ENCODE measurements at regions not wholly inside any gene's neighbourhood (a gene's known extent, or its start where the extent isn't known, plus 50 kb on each side); places are given as distances from the start of the nearest gene placed in this dataset.

DNA sequence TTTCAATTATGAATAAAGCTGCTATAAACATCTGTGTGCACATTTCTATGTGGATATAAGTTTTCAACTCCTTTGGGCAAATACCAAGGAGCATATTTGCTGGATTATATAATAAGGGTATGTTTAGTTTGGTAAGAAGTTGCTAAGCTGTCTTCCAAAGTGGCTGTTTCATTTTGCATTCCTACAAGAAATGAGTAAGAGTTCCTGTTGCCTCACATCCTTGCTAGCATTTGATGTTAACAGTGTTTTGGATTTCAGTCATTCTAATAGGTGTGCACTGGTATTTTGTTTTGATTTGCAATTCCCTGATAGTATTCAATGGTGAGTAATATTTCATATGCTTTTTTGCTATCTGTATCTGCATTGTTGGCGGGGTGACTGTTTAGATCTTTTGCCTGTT lies 120.7 kb upstream of the MDFIC2 start:
- WGBS, 2 donors, result 92 to 97% methylated on average over 1 of the region's 1 CpG
- TF ChIP-seq, protein P1, sequence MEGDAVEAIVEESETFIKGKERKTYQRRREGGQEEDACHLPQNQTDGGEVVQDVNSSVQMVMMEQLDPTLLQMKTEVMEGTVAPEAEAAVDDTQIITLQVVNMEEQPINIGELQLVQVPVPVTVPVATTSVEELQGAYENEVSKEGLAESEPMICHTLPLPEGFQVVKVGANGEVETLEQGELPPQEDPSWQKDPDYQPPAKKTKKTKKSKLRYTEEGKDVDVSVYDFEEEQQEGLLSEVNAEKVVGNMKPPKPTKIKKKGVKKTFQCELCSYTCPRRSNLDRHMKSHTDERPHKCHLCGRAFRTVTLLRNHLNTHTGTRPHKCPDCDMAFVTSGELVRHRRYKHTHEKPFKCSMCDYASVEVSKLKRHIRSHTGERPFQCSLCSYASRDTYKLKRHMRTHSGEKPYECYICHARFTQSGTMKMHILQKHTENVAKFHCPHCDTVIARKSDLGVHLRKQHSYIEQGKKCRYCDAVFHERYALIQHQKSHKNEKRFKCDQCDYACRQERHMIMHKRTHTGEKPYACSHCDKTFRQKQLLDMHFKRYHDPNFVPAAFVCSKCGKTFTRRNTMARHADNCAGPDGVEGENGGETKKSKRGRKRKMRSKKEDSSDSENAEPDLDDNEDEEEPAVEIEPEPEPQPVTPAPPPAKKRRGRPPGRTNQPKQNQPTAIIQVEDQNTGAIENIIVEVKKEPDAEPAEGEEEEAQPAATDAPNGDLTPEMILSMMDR (IDR thresholded peaks at IDR 0.05; ENCODE audit: control extremely low read depth, extremely low read depth), result no peak
- DNase-seq (no peak), ATAC-seq (ENCODE audit: insufficient read depth, low FRiP score) (no peak)
- H3K4me1 ChIP-seq (ENCODE audit: control insufficient read depth in 5 of 5, insufficient read depth in 5 of 5, low read length in 5 of 5), result no peaks in the 10 kb centered on the region
- H3K36me3 ChIP-seq (ENCODE audit: control insufficient read depth in 4 of 4, insufficient read depth in 4 of 4, low read length in 4 of 4), result no peaks in the 10 kb centered on the region
- H3K9ac ChIP-seq (ENCODE audit: insufficient read depth in 1 of 2, low read length in 2 of 2), result no peak overlapping the region
- no peak overlapping the region for H3K27ac ChIP-seq (ENCODE audit: low read depth in 1 of 2, low read length in 1 of 2)
- H3K27me3 ChIP-seq (ENCODE audit: control insufficient read depth in 3 of 3, insufficient read depth in 3 of 3, low read length in 2 of 3), result no peaks in the 10 kb centered on the region
- no peaks in the 10 kb centered on the region for H3K9me3 ChIP-seq (ENCODE audit: control insufficient read depth in 4 of 4, insufficient read depth in 3 of 4, low read length in 3 of 4)
- H3K4me3 ChIP-seq, result no peak overlapping the region

DNA sequence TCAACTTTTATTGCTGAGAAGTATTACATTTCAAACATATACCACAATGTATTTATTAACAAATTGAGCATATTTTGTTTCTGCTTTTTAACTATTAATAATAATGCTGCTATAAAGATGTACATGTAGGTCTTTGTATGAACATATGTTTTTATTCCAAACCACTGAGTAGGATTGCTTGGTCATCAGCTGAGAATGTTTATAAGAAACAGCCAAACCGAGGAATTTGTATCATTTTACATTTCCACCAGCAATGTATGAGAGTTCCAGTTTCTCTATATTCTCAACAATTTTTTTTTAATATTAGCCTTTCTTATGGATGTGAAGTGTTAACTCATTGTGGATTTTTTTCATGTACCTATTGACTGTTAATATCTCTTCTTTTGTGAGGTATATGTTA lies 119.5 kb upstream of the MDFIC2 start:
- ATAC-seq (ENCODE audit: insufficient read depth, low FRiP score), result no peak
- H3K27me3 ChIP-seq (ENCODE audit: control insufficient read depth in 3 of 3, insufficient read depth in 3 of 3, low read length in 2 of 3), result no peaks in the 10 kb centered on the region
- no peaks in the 10 kb centered on the region for H3K4me1 ChIP-seq (ENCODE audit: control insufficient read depth in 5 of 5, insufficient read depth in 5 of 5, low read length in 5 of 5)
- 78 to 84% methylated on average over 1 of the region's 1 CpG for WGBS, 2 donors
- H3K9ac ChIP-seq (ENCODE audit: insufficient read depth in 1 of 2, low read length in 2 of 2), result no peak overlapping the region
- H3K36me3 ChIP-seq (ENCODE audit: control insufficient read depth in 4 of 4, insufficient read depth in 4 of 4, low read length in 4 of 4), result no peaks in the 10 kb centered on the region
- H3K9me3 ChIP-seq (ENCODE audit: control insufficient read depth in 4 of 4, insufficient read depth in 3 of 4, low read length in 3 of 4), result no peaks in the 10 kb centered on the region
- DNase-seq, result no peak
- no peak overlapping the region for H3K4me3 ChIP-seq
- H3K27ac ChIP-seq (ENCODE audit: low read depth in 1 of 2, low read length in 1 of 2), result no peak overlapping the region
- TF ChIP-seq, protein P1 (IDR thresholded peaks at IDR 0.05; ENCODE audit: control extremely low read depth, extremely low read depth), result no peak

DNA sequence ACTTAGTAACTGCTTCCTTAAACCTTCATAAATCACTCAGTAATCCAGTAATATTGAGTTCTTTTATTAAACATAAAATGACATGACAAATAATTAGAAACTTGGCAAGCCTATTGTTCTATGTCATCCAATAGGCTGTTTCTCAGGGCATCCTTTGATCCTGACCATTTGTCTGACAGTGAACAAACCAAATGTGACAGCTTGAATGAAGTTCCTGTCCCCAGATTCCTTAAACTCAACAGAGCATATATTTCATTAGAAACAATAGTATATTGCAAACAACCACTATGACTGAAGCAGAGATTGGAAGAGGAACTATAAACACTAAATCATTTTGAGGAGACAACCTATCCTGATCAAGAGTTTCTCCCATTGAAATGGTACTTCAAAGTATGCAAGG lies 113.6 kb upstream of the MDFIC2 start:
- no peak for ATAC-seq (ENCODE audit: insufficient read depth, low FRiP score)
- H3K9me3 ChIP-seq (ENCODE audit: control insufficient read depth in 4 of 4, insufficient read depth in 3 of 4, low read length in 3 of 4), result no peaks in the 10 kb centered on the region
- no peaks in the 10 kb centered on the region for H3K36me3 ChIP-seq (ENCODE audit: control insufficient read depth in 4 of 4, insufficient read depth in 4 of 4, low read length in 4 of 4)
- TF ChIP-seq, protein P1 (IDR thresholded peaks at IDR 0.05; ENCODE audit: control extremely low read depth, extremely low read depth), result no peak
- DNase-seq, result no peak
- H3K9ac ChIP-seq (ENCODE audit: insufficient read depth in 1 of 2, low read length in 2 of 2), result no peak overlapping the region
- no peaks in the 10 kb centered on the region for H3K27me3 ChIP-seq (ENCODE audit: control insufficient read depth in 3 of 3, insufficient read depth in 3 of 3, low read length in 2 of 3)
- no peak overlapping the region for H3K4me3 ChIP-seq
- no peaks in the 10 kb centered on the region for H3K4me1 ChIP-seq (ENCODE audit: control insufficient read depth in 5 of 5, insufficient read depth in 5 of 5, low read length in 5 of 5)
- no peak overlapping the region for H3K27ac ChIP-seq (ENCODE audit: low read depth in 1 of 2, low read length in 1 of 2)

DNA sequence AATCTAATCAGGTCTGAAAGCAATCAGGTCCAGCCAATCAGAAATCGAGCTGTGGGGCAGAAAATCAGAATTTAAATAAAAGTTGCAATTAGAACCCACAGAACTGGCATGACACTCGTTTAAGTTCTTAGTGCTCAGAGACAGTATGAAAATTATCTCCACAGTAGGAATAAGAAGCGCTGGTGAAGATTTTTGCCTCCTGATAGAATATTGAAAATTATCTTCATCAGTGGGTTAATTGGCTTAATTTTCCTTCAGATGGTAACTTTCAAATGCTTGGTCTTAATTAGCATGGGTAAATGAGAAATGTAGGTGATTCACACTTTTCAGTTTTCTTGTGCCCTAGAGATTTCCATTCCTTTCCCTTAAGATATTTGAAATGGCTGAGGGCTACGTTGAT lies 109.1 kb upstream of the MDFIC2 start:
- 75 to 86% methylated on average over 4 of the region's 4 CpGs for WGBS, 2 donors
- no peaks in the 10 kb centered on the region for H3K36me3 ChIP-seq (ENCODE audit: control insufficient read depth in 4 of 4, insufficient read depth in 4 of 4, low read length in 4 of 4)
- DNase-seq (no peak), ATAC-seq (ENCODE audit: insufficient read depth, low FRiP score) (no peak)
- no peaks in the 10 kb centered on the region for H3K9me3 ChIP-seq (ENCODE audit: control insufficient read depth in 4 of 4, insufficient read depth in 3 of 4, low read length in 3 of 4)
- H3K4me1 ChIP-seq (ENCODE audit: control insufficient read depth in 5 of 5, insufficient read depth in 5 of 5, low read length in 5 of 5), result no peaks in the 10 kb centered on the region
- H3K27me3 ChIP-seq (ENCODE audit: control insufficient read depth in 3 of 3, insufficient read depth in 3 of 3, low read length in 2 of 3), result no peaks in the 10 kb centered on the region
- TF ChIP-seq, protein P1 (IDR thresholded peaks at IDR 0.05; ENCODE audit: control extremely low read depth, extremely low read depth), result no peak
- no peak overlapping the region for H3K4me3 ChIP-seq
- no peak overlapping the region for H3K27ac ChIP-seq (ENCODE audit: low read depth in 1 of 2, low read length in 1 of 2)
- no peak overlapping the region for H3K9ac ChIP-seq (ENCODE audit: insufficient read depth in 1 of 2, low read length in 2 of 2)

Data from lung (tissue), 11 donors.